SU-DHL-6 (cell line): ENCODE measurements at regions not wholly inside any gene's neighbourhood (a gene's known extent, or its start where the extent isn't known, plus 50 kb on each side); places are given as distances from the start of the nearest gene placed in this dataset.

ENCODE experiments used
- EZH2phosphoT487 ChIP-seq: fragments of 200-600 bp; sonication (generic), shearing (Covaris generic); conservative IDR thresholded peaks from 2 replicates; pipeline ENCODE4 v1.6.1; 2018; ENCODE audit warnings: mild to moderate bottlenecking, antibody characterized with exemption, low read length, moderate library complexity, mixed read lengths
- TF ChIP-seq, protein P1 (sequence below): fragments of 200-600 bp; sonication (generic); IDR thresholded peaks from one replicate; pipeline ENCODE4 v1.5.1; 2017; ENCODE audit warnings: antibody characterized with exemption, mild to moderate bottlenecking, low read length, moderate library complexity; ENCODE audit not compliant: insufficient read depth, poor library complexity, severe bottlenecking

DNA sequence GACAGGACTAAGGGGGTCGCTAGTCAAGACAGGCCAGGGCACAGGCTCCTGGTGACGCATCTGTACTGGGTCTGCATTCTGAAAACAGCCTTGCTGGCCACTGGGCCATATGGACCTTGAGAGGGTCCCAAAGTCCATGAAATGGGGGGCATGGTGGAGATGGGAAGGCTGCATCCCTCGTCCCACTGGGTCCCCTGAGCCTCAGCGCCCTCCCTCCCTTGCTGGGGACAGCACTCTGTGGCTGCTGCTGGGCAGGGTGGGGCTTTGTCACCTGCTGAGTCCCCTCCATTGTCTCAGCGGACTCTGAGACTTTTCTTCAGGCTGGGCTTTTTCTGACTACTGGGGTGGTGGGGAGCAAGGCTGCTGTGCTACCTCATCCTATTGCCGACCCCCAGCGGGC lies 205.2 kb downstream of the RHOU start:
- no peak for TF ChIP-seq EZH2phosphoT487
- TF ChIP-seq, protein P1, sequence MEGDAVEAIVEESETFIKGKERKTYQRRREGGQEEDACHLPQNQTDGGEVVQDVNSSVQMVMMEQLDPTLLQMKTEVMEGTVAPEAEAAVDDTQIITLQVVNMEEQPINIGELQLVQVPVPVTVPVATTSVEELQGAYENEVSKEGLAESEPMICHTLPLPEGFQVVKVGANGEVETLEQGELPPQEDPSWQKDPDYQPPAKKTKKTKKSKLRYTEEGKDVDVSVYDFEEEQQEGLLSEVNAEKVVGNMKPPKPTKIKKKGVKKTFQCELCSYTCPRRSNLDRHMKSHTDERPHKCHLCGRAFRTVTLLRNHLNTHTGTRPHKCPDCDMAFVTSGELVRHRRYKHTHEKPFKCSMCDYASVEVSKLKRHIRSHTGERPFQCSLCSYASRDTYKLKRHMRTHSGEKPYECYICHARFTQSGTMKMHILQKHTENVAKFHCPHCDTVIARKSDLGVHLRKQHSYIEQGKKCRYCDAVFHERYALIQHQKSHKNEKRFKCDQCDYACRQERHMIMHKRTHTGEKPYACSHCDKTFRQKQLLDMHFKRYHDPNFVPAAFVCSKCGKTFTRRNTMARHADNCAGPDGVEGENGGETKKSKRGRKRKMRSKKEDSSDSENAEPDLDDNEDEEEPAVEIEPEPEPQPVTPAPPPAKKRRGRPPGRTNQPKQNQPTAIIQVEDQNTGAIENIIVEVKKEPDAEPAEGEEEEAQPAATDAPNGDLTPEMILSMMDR: no peak
